ENCODE measurements at regions not wholly inside any gene's neighbourhood (a gene's known extent, or its start where the extent isn't known, plus 50 kb on each side); places are given as distances from the start of the nearest gene placed in this dataset.

- TF ChIP-seq POLR2A (IDR thresholded peaks at IDR 0.05; ENCODE audit: low read depth, low read length), result no peak
- no peak for TF ChIP-seq TAF1 (IDR thresholded peaks at IDR 0.05; ENCODE audit: borderline replicate concordance, low read depth, low read length)
- TF ChIP-seq POLR2AphosphoS5 (IDR thresholded peaks at IDR 0.05; ENCODE audit: low read depth, low read length), result no peak
These were observed 271.8 kb downstream of the AEBP2 start for GRCh38 chr12:19710811-19711793.

Measured in GM12892 (cell line).